ENCODE measurements at regions not wholly inside any gene's neighbourhood (a gene's known extent, or its start where the extent isn't known, plus 50 kb on each side); places are given as distances from the start of the nearest gene placed in this dataset.

DNA sequence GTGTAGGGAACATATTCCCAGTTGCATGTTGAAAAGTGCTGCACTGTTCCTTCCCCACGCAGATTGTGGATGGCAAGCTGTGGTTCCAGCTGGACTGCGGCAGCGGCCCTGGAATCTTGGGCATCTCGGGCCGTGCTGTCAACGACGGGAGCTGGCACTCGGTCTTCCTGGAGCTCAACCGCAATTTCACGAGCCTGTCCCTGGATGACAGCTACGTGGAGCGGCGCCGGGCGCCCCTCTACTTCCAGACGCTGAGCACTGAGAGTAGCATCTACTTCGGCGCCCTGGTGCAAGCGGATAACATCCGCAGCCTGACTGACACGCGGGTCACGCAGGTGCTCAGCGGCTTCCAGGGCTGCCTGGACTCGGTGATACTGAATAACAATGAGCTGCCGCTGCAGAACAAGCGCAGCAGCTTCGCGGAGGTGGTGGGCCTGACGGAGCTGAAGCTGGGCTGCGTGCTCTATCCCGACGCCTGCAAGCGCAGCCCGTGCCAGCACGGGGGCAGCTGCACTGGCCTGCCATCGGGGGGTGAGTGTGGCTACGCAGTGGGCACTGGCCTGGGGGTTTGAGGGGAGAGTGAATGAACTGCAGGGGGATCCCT is 102.7 kb upstream of the MTNR1B start:
- Histone ChIP-seq H3K27me3 (ENCODE audit: control insufficient read depth in 4 of 4, insufficient read depth in 4 of 4, low read length in 3 of 4) (peaks cover 0 to 5% (median 0%) of the 10 kb centered on the region in 4 donors), H3K9ac (ENCODE audit: low read depth in 1 of 2, low read length in 2 of 2) (no peak overlapping the region), H3K4me3 (ENCODE audit: low read depth in 1 of 3, low read length in 3 of 3) (no peak overlapping the region), H3K36me3 (ENCODE audit: control insufficient read depth in 4 of 4, insufficient read depth in 3 of 4, low read depth in 1 of 4, low read length in 3 of 4) (no peaks in the 10 kb centered on the region), H3K27ac (ENCODE audit: low read depth in 1 of 2, low read length in 2 of 2) (no peak overlapping the region), H3K9me3 (ENCODE audit: control insufficient read depth in 4 of 4, low read length in 3 of 4) (no peaks in the 10 kb centered on the region), H3K4me1 (ENCODE audit: control insufficient read depth in 4 of 4, insufficient read depth in 4 of 4, low read length in 3 of 4) (no peaks in the 10 kb centered on the region)
- 87% methylated on average over 38 of the region's 38 CpGs for WGBS
- TF ChIP-seq JUND (IDR thresholded peaks at IDR 0.05) (no peak), HNF4G (IDR thresholded peaks at IDR 0.05) (no peak), SP1 (IDR thresholded peaks at IDR 0.05) (no peak), EGR1 (IDR thresholded peaks at IDR 0.05; ENCODE audit: low read depth in 2 of 2) (no peak), FOXA2 (IDR thresholded peaks at IDR 0.05) (no peak), FOXA1 (IDR thresholded peaks at IDR 0.05) (no peak), RXRA (IDR thresholded peaks at IDR 0.05) (no peak)
- TF ChIP-seq, protein P1, sequence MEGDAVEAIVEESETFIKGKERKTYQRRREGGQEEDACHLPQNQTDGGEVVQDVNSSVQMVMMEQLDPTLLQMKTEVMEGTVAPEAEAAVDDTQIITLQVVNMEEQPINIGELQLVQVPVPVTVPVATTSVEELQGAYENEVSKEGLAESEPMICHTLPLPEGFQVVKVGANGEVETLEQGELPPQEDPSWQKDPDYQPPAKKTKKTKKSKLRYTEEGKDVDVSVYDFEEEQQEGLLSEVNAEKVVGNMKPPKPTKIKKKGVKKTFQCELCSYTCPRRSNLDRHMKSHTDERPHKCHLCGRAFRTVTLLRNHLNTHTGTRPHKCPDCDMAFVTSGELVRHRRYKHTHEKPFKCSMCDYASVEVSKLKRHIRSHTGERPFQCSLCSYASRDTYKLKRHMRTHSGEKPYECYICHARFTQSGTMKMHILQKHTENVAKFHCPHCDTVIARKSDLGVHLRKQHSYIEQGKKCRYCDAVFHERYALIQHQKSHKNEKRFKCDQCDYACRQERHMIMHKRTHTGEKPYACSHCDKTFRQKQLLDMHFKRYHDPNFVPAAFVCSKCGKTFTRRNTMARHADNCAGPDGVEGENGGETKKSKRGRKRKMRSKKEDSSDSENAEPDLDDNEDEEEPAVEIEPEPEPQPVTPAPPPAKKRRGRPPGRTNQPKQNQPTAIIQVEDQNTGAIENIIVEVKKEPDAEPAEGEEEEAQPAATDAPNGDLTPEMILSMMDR (IDR thresholded peaks at IDR 0.05; ENCODE audit: low read depth, low read length, missing input control), result no peak
- TF ChIP-seq, protein P2, sequence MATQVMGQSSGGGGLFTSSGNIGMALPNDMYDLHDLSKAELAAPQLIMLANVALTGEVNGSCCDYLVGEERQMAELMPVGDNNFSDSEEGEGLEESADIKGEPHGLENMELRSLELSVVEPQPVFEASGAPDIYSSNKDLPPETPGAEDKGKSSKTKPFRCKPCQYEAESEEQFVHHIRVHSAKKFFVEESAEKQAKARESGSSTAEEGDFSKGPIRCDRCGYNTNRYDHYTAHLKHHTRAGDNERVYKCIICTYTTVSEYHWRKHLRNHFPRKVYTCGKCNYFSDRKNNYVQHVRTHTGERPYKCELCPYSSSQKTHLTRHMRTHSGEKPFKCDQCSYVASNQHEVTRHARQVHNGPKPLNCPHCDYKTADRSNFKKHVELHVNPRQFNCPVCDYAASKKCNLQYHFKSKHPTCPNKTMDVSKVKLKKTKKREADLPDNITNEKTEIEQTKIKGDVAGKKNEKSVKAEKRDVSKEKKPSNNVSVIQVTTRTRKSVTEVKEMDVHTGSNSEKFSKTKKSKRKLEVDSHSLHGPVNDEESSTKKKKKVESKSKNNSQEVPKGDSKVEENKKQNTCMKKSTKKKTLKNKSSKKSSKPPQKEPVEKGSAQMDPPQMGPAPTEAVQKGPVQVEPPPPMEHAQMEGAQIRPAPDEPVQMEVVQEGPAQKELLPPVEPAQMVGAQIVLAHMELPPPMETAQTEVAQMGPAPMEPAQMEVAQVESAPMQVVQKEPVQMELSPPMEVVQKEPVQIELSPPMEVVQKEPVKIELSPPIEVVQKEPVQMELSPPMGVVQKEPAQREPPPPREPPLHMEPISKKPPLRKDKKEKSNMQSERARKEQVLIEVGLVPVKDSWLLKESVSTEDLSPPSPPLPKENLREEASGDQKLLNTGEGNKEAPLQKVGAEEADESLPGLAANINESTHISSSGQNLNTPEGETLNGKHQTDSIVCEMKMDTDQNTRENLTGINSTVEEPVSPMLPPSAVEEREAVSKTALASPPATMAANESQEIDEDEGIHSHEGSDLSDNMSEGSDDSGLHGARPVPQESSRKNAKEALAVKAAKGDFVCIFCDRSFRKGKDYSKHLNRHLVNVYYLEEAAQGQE (IDR thresholded peaks at IDR 0.05), result no peak
- TF ChIP-seq, protein P3, sequence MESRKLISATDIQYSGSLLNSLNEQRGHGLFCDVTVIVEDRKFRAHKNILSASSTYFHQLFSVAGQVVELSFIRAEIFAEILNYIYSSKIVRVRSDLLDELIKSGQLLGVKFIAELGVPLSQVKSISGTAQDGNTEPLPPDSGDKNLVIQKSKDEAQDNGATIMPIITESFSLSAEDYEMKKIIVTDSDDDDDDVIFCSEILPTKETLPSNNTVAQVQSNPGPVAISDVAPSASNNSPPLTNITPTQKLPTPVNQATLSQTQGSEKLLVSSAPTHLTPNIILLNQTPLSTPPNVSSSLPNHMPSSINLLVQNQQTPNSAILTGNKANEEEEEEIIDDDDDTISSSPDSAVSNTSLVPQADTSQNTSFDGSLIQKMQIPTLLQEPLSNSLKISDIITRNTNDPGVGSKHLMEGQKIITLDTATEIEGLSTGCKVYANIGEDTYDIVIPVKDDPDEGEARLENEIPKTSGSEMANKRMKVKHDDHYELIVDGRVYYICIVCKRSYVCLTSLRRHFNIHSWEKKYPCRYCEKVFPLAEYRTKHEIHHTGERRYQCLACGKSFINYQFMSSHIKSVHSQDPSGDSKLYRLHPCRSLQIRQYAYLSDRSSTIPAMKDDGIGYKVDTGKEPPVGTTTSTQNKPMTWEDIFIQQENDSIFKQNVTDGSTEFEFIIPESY (IDR thresholded peaks at IDR 0.05), result no peak
- TF ChIP-seq, protein P4, sequence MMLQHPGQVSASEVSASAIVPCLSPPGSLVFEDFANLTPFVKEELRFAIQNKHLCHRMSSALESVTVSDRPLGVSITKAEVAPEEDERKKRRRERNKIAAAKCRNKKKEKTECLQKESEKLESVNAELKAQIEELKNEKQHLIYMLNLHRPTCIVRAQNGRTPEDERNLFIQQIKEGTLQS (IDR thresholded peaks at IDR 0.05), result no peak
- no peak for DNase-seq (ENCODE audit: low spot score)

DNA sequence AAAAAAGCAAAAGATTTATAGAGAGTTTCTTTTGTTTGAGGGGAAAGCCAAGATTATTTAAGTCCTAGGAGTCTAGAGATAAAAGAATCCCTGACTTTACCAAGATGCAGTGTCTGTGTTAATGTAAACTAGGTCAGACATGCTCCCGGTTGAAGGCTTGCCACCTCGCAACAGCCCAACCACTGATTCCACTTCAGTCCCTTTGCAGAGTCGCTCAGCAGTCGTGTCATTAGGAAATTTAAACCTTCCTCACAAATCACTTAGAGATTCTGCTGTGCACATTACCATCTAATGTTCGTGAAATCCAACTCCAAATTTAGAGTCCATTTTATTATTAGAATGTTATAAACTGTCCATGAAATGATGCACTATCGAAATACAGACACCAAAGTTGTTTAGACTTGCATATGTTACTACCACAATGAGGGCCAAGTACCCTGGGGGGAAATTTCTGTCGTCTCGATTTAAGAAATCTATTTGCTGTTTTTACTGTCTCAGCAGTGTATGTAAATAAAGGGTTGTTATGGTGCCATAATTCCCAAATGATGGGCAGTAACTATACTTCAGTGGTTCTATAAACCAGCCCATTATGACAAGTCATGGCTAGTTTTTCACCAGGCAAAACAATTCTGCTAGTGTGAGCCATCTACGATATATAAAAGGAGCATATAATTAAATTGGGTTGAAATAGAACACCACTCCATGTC is 101.4 kb upstream of the MTNR1B start:
- no peaks in the 10 kb centered on the region for H3K9me3 ChIP-seq (ENCODE audit: control insufficient read depth in 4 of 4, low read length in 3 of 4)
- WGBS, result 79% methylated on average over 9 of the region's 9 CpGs
- no peak for DNase-seq (ENCODE audit: low spot score)
- no peak for TF ChIP-seq HNF4A (conservative IDR thresholded peaks at IDR 0.05)
- no peak for TF ChIP-seq FOXA1 (IDR thresholded peaks at IDR 0.05)
- TF ChIP-seq, protein P4 (IDR thresholded peaks at IDR 0.05), result no peak
- TF ChIP-seq, protein P5, sequence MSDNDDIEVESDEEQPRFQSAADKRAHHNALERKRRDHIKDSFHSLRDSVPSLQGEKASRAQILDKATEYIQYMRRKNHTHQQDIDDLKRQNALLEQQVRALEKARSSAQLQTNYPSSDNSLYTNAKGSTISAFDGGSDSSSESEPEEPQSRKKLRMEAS (IDR thresholded peaks at IDR 0.05), result no peak
- TF ChIP-seq, protein P2 (IDR thresholded peaks at IDR 0.05), result no peak
- TF ChIP-seq GABPA (IDR thresholded peaks at IDR 0.05 in 1 of 2, conservative IDR thresholded peaks at IDR 0.05 in 1 of 2), result no peak
- TF ChIP-seq RAD21 (IDR thresholded peaks at IDR 0.05), result no peak
- no peak for TF ChIP-seq TAF1 (conservative IDR thresholded peaks at IDR 0.05)
- no peak for TF ChIP-seq SP1 (IDR thresholded peaks at IDR 0.05)
- TF ChIP-seq EGR1 (IDR thresholded peaks at IDR 0.05; ENCODE audit: low read depth in 2 of 2), result no peak
- TF ChIP-seq FOXA2 (IDR thresholded peaks at IDR 0.05), result no peak

More for the DNA sequence above, 101.4 kb upstream of the MTNR1B start:
- no peaks in the 10 kb centered on the region for H3K36me3 ChIP-seq (ENCODE audit: control insufficient read depth in 4 of 4, insufficient read depth in 3 of 4, low read depth in 1 of 4, low read length in 3 of 4)
- H3K9ac ChIP-seq (ENCODE audit: low read depth in 1 of 2, low read length in 2 of 2), result no peak overlapping the region
- H3K27me3 ChIP-seq (ENCODE audit: control insufficient read depth in 4 of 4, insufficient read depth in 4 of 4, low read length in 3 of 4), result peaks cover 0 to 5% (median 0%) of the 10 kb centered on the region in 4 donors
- no peak overlapping the region for H3K4me3 ChIP-seq (ENCODE audit: low read depth in 1 of 3, low read length in 3 of 3)
- no peak overlapping the region for H3K27ac ChIP-seq (ENCODE audit: low read depth in 1 of 2, low read length in 2 of 2)
- H3K4me1 ChIP-seq (ENCODE audit: control insufficient read depth in 4 of 4, insufficient read depth in 4 of 4, low read length in 3 of 4), result no peaks in the 10 kb centered on the region

Data from liver (tissue), 8 donors.